ENCODE measurements at regions not wholly inside any gene's neighbourhood (a gene's known extent, or its start where the extent isn't known, plus 50 kb on each side); places are given as distances from the start of the nearest gene placed in this dataset.

DNA sequence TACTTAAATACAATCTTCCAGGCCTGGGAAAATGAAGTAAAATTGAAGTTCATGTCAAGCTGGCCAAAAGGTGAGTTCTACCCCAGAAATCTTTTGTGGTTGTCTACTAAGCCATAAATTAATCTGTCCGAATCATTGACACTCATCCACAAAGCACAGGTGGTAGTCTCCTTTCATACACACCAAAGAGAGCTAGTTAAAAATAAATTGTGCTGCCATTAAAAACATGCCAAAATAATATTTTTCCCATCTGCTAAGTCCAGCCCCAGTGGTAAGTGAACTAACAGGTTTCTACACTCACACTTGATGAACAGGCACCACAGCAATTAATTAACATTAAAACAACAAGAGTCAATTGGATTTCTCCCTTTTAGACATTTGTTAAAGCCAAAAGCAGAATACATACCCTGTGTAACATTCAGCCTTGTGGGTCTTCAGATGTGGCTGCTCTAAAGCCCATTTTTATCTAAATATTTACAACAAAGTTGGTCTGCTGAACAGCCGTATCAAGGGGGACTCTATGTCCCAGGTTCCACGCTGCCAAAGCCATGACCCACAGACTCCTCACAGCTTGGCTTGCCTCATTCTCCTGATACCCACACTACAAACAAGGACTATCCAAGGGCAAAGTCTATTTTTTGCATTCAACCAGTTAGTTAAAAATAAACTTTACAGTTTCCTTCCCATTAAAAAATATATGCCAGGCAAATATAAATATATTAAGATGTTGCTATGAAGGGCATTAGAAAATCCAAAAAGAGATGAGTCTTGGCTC lies 490.4 kb downstream of the BMP2 start:
- H3K36me3 ChIP-seq (ENCODE audit: control insufficient read depth in 2 of 2, extremely low read depth in 1 of 2, insufficient read depth in 2 of 2, low read length in 2 of 2): no peaks in the 10 kb centered on the region
- no peak overlapping the region for H3K4me2 ChIP-seq (ENCODE audit: control insufficient read depth, extremely low read depth, insufficient read depth, low read depth, low read length)
- no peaks in the 10 kb centered on the region for H3K9me1 ChIP-seq (ENCODE audit: control insufficient read depth, extremely low read depth, insufficient read depth, low read length)
- dilution Hi-C loops (cut with MboI; ENCODE audit: extremely low pct_ligation_motif_present, low sequenced_read_pairs): no loop called here
- no peak overlapping the region for H2AFZ ChIP-seq (ENCODE audit: control insufficient read depth, low read length)
- no peaks in the 10 kb centered on the region for H3K79me2 ChIP-seq (ENCODE audit: control insufficient read depth, insufficient read depth, low read length)
- no peak for FAIRE-seq
- no peak for TF ChIP-seq EZH2 (IDR thresholded peaks at IDR 0.05; ENCODE audit: low read length)
- no peaks in the 10 kb centered on the region for H3K9me3 ChIP-seq (ENCODE audit: control insufficient read depth, low read depth, low read length)
- no peaks in the 10 kb centered on the region for H4K20me1 ChIP-seq (ENCODE audit: control insufficient read depth, extremely low read depth, insufficient read depth, low read length)
- H3K9ac ChIP-seq (ENCODE audit: control insufficient read depth, extremely low read depth, insufficient read depth, low read length): no peak overlapping the region
- no peaks in the 10 kb centered on the region for H3K27me3 ChIP-seq (ENCODE audit: control insufficient read depth, extremely low read depth, insufficient read depth, low read length)
- H3K4me1 ChIP-seq (ENCODE audit: control insufficient read depth, extremely low read depth, insufficient read depth, low read length): no peaks in the 10 kb centered on the region
- H3K4me3 ChIP-seq (ENCODE audit: control insufficient read depth in 2 of 3, extremely low read depth in 1 of 3, insufficient read depth in 2 of 3, low read depth in 1 of 3, low read length in 3 of 3): no peak overlapping the region
- H3K27ac ChIP-seq (ENCODE audit: control insufficient read depth, insufficient read depth, low read length): no peak overlapping the region
- no peak for DNase-seq (ENCODE audit: low read depth, low spot score)

DNA sequence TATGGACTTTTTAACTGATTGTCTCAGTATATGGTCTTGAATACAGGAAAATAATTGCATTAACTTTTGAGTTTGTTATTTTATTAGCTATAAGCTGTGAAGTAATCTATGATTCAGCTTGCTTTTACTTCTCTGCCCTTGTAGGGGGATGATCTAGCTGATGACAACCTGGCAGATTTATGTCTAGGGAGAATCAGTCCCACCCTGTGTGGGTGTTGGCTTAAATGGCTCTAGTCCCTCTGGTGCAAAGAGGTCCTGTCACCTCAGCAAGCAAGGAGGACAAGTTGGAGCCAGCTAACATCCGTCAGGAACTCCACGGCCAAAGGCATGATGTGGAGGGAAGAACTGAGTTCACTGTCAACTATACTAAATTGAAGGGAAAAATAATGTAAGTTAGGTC lies 495.3 kb downstream of the BMP2 start:
- Histone ChIP-seq H3K4me2 (ENCODE audit: control insufficient read depth, extremely low read depth, insufficient read depth, low read depth, low read length) (no peak overlapping the region), H3K9me3 (ENCODE audit: control insufficient read depth, low read depth, low read length) (no peaks in the 10 kb centered on the region), H3K4me1 (ENCODE audit: control insufficient read depth, extremely low read depth, insufficient read depth, low read length) (no peaks in the 10 kb centered on the region), H3K27ac (ENCODE audit: control insufficient read depth, insufficient read depth, low read length) (no peak overlapping the region), H3K79me2 (ENCODE audit: control insufficient read depth, insufficient read depth, low read length) (no peaks in the 10 kb centered on the region), H3K9ac (ENCODE audit: control insufficient read depth, extremely low read depth, insufficient read depth, low read length) (no peak overlapping the region), H4K20me1 (ENCODE audit: control insufficient read depth, extremely low read depth, insufficient read depth, low read length) (no peaks in the 10 kb centered on the region), H3K9me1 (ENCODE audit: control insufficient read depth, extremely low read depth, insufficient read depth, low read length) (no peaks in the 10 kb centered on the region), H3K36me3 (ENCODE audit: control insufficient read depth in 2 of 2, extremely low read depth in 1 of 2, insufficient read depth in 2 of 2, low read length in 2 of 2) (no peaks in the 10 kb centered on the region), H2AFZ (ENCODE audit: control insufficient read depth, low read length) (no peak overlapping the region), H3K27me3 (ENCODE audit: control insufficient read depth, extremely low read depth, insufficient read depth, low read length) (no peaks in the 10 kb centered on the region), H3K4me3 (ENCODE audit: control insufficient read depth in 2 of 3, extremely low read depth in 1 of 3, insufficient read depth in 2 of 3, low read depth in 1 of 3, low read length in 3 of 3) (no peak overlapping the region)
- DNase-seq (ENCODE audit: low read depth, low spot score) (no peak), FAIRE-seq (no peak)
- TF ChIP-seq EZH2 (IDR thresholded peaks at IDR 0.05; ENCODE audit: low read length): no peak
- TF ChIP-seq, protein P1, sequence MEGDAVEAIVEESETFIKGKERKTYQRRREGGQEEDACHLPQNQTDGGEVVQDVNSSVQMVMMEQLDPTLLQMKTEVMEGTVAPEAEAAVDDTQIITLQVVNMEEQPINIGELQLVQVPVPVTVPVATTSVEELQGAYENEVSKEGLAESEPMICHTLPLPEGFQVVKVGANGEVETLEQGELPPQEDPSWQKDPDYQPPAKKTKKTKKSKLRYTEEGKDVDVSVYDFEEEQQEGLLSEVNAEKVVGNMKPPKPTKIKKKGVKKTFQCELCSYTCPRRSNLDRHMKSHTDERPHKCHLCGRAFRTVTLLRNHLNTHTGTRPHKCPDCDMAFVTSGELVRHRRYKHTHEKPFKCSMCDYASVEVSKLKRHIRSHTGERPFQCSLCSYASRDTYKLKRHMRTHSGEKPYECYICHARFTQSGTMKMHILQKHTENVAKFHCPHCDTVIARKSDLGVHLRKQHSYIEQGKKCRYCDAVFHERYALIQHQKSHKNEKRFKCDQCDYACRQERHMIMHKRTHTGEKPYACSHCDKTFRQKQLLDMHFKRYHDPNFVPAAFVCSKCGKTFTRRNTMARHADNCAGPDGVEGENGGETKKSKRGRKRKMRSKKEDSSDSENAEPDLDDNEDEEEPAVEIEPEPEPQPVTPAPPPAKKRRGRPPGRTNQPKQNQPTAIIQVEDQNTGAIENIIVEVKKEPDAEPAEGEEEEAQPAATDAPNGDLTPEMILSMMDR (optimal IDR thresholded peaks at IDR 0.05 in 1 of 3, IDR thresholded peaks at IDR 0.05 in 1 of 3, conservative IDR thresholded peaks at IDR 0.05 in 1 of 3; ENCODE audit: extremely low read depth in 1 of 3, insufficient read depth in 2 of 3, low read length in 3 of 3): no peak
- dilution Hi-C loops (cut with MboI; ENCODE audit: extremely low pct_ligation_motif_present, low sequenced_read_pairs): no loop called here

DNA sequence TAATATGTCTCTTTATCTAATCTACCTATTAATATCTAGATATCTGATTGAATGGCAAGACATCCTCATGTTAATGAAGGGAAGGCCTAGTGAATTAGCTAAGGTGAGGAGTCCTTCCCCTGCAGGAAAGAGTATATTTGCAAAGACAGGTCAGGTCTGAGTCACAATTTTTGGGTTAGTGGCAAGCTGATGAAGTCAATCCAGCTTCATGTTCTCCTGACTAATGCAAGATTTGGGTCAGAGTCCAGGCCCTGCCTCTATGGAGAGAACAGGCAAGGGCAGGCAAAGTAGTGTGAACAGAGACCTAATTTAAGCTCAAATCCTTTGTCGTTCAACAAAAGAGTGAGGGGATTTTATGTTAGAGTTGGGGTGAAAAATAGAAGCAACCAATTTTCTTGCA lies 496.7 kb downstream of the BMP2 start:
- no peaks in the 10 kb centered on the region for H4K20me1 ChIP-seq (ENCODE audit: control insufficient read depth, extremely low read depth, insufficient read depth, low read length)
- dilution Hi-C loops (cut with MboI; ENCODE audit: extremely low pct_ligation_motif_present, low sequenced_read_pairs): no loop called here
- no peak overlapping the region for H3K4me2 ChIP-seq (ENCODE audit: control insufficient read depth, extremely low read depth, insufficient read depth, low read depth, low read length)
- H2AFZ ChIP-seq (ENCODE audit: control insufficient read depth, low read length): no peak overlapping the region
- no peak overlapping the region for H3K27ac ChIP-seq (ENCODE audit: control insufficient read depth, insufficient read depth, low read length)
- H3K9me3 ChIP-seq (ENCODE audit: control insufficient read depth, low read depth, low read length): no peaks in the 10 kb centered on the region
- no peak for TF ChIP-seq EZH2 (IDR thresholded peaks at IDR 0.05; ENCODE audit: low read length)
- TF ChIP-seq, protein P1 (optimal IDR thresholded peaks at IDR 0.05 in 1 of 3, IDR thresholded peaks at IDR 0.05 in 1 of 3, conservative IDR thresholded peaks at IDR 0.05 in 1 of 3; ENCODE audit: extremely low read depth in 1 of 3, insufficient read depth in 2 of 3, low read length in 3 of 3): no peak
- no peak overlapping the region for H3K9ac ChIP-seq (ENCODE audit: control insufficient read depth, extremely low read depth, insufficient read depth, low read length)
- no peak overlapping the region for H3K4me3 ChIP-seq (ENCODE audit: control insufficient read depth in 2 of 3, extremely low read depth in 1 of 3, insufficient read depth in 2 of 3, low read depth in 1 of 3, low read length in 3 of 3)
- no peaks in the 10 kb centered on the region for H3K36me3 ChIP-seq (ENCODE audit: control insufficient read depth in 2 of 2, extremely low read depth in 1 of 2, insufficient read depth in 2 of 2, low read length in 2 of 2)
- DNase-seq (ENCODE audit: low read depth, low spot score) (no peak), FAIRE-seq (no peak)
- no peaks in the 10 kb centered on the region for H3K9me1 ChIP-seq (ENCODE audit: control insufficient read depth, extremely low read depth, insufficient read depth, low read length)
- no peaks in the 10 kb centered on the region for H3K79me2 ChIP-seq (ENCODE audit: control insufficient read depth, insufficient read depth, low read length)
- no peaks in the 10 kb centered on the region for H3K4me1 ChIP-seq (ENCODE audit: control insufficient read depth, extremely low read depth, insufficient read depth, low read length)
- H3K27me3 ChIP-seq (ENCODE audit: control insufficient read depth, extremely low read depth, insufficient read depth, low read length): no peaks in the 10 kb centered on the region

Measured in keratinocyte (primary cell).